GM21528 (cell line): ENCODE measurements at regions not wholly inside any gene's neighbourhood (a gene's known extent, or its start where the extent isn't known, plus 50 kb on each side); places are given as distances from the start of the nearest gene placed in this dataset.

Source experiments
- ATAC-seq: cut with Tn5 transposase; IDR thresholded peaks from one replicate; pipeline ENCODE4 v1.9.1; 2021; ENCODE audit warnings: mild to moderate bottlenecking, moderate library complexity; ENCODE audit not compliant: unreplicated experiment, low FRiP score

- no peak for ATAC-seq
Observed at GRCh38 chr4:13142191-13142590, 341.9 kb downstream of the RAB28 start.

GRCh38 chr4:13137390-13137789, 346.8 kb downstream of the RAB28 start:
- no peak for ATAC-seq

- ATAC-seq, result no peak
Observed at GRCh38 chr4:13133700-13134099, 350.4 kb downstream of the RAB28 start.

- no peak for ATAC-seq
Observed at GRCh38 chr4:13130848-13131247, 353.3 kb downstream of the RAB28 start.

- no peak for ATAC-seq
Observed at GRCh38 chr4:13129095-13129494, 355.0 kb downstream of the RAB28 start.

GRCh38 chr4:13126976-13127910, 356.9 kb downstream of the RAB28 start:
- no peak for ATAC-seq

- ATAC-seq, result no peak
Observed at GRCh38 chr4:13118633-13119032, 365.5 kb downstream of the RAB28 start.

GRCh38 chr4:13117185-13117584, 367.0 kb downstream of the RAB28 start:
- ATAC-seq, result no peak

- no peak for ATAC-seq
Observed at GRCh38 chr4:13112030-13112429, 372.1 kb downstream of the RAB28 start.

- ATAC-seq, result no peak
Observed at GRCh38 chr4:13109536-13109935, 374.6 kb downstream of the RAB28 start.

- no peak for ATAC-seq
Observed at GRCh38 chr4:13108096-13108495, 376.0 kb downstream of the RAB28 start.

- no peak for ATAC-seq
Observed at GRCh38 chr4:13103382-13104015, 380.6 kb downstream of the RAB28 start.

GRCh38 chr4:13102092-13102742, 381.9 kb downstream of the RAB28 start:
- ATAC-seq, result no peak

- no peak for ATAC-seq
Observed at GRCh38 chr4:13097971-13098370, 386.2 kb downstream of the RAB28 start.

GRCh38 chr4:13095722-13096121, 388.4 kb downstream of the RAB28 start:
- no peak for ATAC-seq

GRCh38 chr4:13093170-13093569, 391.0 kb downstream of the RAB28 start:
- ATAC-seq, result no peak

- ATAC-seq, result no peak
Observed at GRCh38 chr4:13092702-13093101, 391.4 kb downstream of the RAB28 start.

GRCh38 chr4:13089659-13089998, 394.5 kb downstream of the RAB28 start:
- no peak for ATAC-seq

GRCh38 chr4:13088726-13089658, 395.1 kb downstream of the RAB28 start:
- ATAC-seq, result no peak

- ATAC-seq, result no peak
Observed at GRCh38 chr4:13087041-13087440, 397.1 kb downstream of the RAB28 start.
